HG02678 (cell line): ENCODE measurements at regions not wholly inside any gene's neighbourhood (a gene's known extent, or its start where the extent isn't known, plus 50 kb on each side); places are given as distances from the start of the nearest gene placed in this dataset.
"Not testable (repeated sequence)": the region's sequence is repeated elsewhere in the genome, so short reads cannot be mapped to it uniquely, and the experiment has no call there.

ENCODE experiments used
- ATAC-seq: cut with Tn5 transposase; IDR thresholded peaks from one replicate; pipeline ENCODE4 v1.9.1; 2021; ENCODE audit warnings: mild to moderate bottlenecking, moderate library complexity; ENCODE audit not compliant: unreplicated experiment

DNA sequence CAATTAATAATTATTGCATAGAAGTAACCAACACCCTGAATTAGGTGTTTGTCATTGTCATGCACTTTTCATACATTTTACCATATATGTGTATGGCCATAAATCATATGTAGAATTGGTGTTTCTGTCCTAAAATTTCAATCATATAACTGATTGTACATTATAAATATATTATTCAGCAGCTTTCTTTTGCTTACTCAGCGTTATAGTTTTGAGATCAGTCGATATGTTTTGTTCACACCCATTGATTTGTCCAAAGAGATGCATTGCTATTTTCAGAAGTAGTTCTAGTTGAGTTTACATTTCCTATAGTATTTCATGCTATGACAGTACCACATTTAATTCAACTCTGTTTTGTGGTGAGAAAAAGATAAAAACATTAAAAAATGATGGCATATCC, 50.5 kb upstream of the PARP4 start:
- ATAC-seq: no peak

DNA sequence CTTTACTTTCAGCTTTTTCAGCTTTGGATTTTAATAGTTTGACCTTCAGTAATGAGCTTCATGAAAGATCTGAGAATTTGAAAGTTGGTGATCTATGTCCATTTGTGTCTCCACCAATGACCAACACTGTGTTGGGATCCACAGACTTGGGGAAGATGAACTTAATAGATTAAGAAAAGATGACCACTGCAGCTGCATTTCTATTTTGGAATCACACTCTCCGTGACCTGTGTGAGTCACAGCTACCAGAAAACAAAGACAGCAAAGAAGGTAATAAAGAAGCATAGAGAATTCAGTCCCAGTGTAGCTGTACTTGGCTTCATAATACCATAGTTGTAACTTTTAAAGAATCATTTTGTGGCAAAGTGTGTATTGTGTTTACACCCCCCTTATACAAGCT, 51.4 kb upstream of the PARP4 start:
- not testable (repeated sequence) for ATAC-seq

DNA sequence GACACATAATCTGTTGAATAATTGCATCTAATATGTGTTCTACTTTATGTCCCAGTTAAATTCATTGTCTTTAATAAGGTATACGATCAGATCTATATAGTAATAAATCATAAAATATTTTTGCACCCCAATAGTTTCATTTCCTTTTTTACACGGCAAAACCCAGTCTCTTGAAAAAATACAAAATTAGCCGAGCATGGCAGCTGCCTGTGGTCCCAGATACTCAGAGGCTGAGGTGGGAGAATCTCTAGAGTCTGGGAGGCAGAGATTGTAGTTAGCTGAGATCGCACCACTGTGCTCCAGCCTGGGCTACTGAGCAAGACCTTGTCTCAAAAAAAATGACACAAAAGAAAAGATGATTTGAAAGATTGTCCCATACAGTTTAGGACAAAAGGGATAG, 52.3 kb upstream of the PARP4 start:
- no peak for ATAC-seq

DNA sequence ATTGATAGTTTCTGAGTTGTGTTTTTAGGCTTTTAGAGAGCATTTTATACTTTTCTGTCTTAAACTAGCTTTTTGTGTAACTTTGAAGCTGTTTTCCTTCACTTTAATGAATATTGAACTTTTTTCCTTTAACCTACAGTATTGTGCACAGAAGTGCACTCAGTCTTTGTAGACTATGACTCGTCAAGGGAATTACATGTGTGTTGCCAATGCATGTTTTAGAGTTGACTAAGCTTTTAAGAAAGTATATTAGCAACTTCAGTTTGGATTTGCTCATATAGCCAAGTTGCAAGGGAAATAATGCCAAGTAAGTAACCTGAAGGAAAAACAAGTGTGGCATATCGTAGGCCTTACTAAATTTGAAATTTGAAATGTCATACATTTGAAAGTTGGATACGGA, 55.0 kb upstream of the PARP4 start:
- not testable (repeated sequence) for ATAC-seq

DNA sequence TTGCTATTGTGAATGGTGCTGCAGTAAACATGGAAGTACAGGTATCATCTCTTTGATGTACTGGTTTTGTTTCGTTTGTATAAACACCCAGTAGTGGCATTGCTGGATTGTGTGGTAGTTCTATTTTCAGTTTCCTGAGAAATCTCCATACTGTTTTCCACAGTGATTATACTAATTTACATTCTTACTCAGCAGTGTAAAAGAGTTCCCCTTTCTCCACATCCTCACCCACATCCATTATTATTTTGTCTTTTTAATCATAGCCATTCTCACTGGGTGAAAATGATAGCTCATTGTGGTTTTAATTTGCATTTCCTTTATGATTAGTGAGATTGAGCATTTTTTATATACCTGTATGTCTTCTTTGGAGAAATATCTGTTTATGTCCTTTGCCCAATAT, 62.3 kb upstream of the PARP4 start:
- no peak for ATAC-seq

DNA sequence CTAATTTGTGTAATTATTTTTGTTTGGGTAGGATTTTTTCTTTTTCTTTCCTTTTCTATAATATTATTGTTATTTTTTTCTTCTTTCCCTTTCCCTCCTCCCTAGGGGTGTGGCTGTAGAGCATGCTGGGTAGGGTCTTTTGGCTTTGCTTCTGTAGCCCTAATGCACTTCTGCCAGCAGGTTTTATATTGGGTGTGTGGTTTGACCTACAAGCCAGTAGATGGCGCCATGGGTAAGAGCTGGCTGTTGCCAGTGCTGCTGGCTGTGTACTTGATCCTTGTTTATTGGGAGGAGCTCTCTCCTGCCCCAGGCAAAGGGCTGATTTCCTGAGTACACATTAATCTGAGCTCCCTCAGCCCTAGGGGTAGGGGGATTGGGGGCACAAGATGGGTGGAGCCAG, 67.7 kb upstream of the PARP4 start:
- ATAC-seq: not testable (repeated sequence)

DNA sequence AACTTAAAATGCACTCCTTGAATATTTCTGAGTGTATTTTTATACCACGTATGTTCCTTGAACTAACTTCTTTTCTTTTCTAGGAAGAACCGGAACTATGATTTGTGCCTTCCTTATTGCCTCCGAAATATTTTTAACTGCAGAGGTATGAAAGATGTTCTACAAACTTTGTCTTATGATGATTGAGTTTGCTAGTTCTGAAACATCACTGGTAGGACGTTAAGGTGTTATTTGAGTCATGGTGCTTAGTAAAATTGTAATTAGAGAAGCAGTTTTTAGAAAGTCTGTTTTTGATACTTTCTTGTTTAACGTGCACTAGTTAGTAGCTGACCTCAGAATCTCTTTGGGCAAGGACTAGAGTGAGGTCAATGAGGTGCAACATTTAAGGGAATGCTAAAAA, 69.0 kb upstream of the PARP4 start:
- ATAC-seq: not testable (repeated sequence)

DNA sequence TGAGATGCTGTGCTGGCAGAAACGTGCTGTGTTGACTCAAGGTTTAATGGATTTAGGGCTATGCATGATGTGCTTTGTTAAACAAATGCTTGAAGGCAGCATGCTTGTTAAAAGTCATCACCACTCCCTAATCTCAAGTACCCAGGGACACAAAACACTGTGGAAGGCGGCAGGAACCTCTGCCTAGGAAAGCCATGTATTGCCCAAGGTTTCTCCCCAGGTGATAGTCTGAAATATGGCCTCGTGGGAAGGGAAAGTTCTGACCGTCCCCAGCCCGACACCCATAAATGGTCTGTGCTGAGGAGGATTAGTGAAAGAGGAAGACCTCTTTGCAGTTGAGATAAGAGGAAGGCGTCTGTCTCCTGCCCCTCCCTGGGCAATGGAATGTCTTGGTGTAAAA, 79.1 kb upstream of the PARP4 start:
- not testable (repeated sequence) for ATAC-seq

DNA sequence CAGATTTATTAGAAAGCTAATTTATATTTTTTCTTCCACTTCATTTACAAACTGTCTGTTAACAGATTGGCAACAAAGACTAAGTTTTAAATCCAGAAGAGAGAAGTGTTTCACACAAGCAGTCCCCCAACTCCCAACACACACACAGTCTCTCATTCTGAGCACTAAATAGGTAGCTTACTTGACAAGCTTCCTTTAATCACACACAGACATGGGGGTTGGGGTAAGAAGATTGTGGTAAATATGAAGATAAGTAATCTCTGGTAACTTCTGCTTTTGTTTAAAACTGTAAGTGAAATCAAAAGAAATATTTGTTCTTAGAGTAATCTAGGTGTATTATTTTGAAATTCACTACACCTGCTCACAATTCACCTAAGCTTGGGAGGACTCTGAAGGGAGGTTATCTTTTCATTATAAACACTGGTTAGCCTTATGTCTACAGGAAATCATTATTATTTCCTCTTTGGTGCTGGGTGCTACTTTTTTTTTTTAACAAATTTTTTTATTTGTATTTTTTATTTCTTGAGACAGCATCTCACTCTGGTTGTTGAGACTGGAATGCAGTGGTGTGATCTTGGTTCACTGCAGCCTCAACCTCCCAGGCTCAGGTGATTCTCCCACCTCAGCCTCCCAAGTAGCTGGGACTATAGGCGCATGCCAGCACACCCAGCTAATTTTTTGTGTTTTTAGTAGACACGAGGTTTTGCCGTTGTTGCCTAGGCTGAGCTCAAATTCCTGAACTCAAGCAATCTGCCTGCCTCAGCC, 82.1 kb upstream of the ATP12A start:
- ATAC-seq: not testable (repeated sequence)

DNA sequence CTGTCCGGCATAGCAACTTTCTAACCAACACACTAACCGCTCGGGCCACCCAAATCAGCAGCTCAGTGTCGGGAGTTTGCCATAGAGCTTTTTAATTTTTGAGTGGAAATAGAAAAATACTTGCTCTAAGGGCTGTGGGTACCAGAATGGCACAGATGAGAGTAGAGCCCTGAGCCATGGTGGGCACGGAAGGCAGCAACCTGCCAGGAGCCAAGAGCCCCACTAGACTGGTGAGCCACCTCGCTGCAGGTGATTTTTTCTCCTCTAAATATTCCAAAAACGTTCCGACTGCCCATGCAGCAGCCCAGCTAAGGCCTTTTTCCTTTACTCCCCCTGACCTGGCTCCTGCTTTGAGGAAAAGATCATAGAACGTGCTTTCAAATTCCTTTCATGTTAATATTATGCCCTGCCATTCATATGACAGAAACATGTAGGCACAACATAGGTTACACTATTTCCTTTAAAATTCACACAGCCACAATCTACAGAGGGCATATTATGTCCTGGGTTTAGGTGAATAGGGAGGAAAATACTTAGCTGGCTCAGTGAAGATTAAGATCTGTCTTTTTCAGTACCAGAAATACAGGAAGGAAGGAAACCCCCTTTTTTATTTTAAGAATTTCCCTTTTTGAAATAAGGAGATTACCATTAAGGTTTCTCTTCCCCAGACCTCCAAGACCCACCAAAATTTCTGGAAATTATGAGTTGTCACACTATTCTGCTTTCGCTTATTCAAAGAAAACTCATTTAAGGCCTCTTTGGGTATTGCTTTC, 81.0 kb upstream of the ATP12A start:
- ATAC-seq: not testable (repeated sequence)

DNA sequence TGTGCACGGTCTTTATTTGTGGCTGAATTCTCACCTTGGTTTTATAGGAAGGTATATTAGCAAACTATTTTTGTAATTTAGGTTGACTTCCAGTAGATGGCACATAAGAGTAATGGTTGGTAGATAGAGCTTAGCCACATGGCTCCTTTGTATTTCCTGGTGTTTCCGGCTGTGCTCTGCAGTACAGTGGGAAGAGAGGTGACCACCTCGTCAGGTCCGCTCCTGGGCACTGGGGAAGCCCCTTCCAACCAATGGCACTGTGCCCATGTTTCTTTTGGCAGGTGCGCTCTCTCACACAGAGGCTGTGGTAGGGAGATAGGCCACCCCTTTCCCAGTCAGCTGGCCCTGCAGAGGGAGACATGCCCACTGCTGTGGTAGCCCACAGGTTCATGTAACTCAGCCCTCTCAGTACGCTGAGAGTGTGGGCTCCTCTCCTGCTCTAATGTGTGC, 74.3 kb upstream of the ATP12A start:
- ATAC-seq: peak; percentile 61

DNA sequence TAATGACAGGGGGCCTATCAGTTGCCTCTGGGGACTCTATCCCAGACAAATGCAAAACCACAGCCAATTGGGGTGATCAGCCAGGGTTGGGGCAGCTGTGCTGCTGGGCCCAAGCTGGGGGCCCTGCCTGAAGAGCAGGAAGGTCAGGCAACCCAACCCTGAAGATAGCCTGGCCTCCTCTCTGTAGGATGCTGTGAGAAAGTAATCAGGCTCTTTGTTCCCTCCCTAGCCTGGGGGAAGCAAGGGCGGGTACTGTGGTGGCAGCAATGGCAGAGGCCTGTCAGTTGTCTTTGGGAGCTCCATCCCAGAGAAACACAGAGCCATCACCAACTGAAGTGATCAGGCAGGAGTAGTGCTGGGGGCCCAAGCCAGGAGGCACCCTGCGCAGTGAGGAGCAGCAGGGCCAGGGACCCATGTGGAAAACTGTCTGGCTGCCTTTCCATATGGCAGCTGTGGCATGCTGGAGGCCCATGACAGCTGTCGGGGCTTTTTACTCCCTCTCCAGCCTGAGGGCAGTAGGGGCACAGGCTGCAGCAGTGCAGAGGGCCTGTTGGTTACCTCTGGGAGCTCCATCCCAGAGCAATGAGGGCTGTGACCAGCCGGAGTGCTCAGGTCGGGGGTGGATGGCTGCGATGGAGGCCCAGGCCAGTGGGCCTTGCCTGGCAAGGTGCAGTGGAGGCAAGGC, 73.6 kb upstream of the ATP12A start:
- no peak for ATAC-seq

DNA sequence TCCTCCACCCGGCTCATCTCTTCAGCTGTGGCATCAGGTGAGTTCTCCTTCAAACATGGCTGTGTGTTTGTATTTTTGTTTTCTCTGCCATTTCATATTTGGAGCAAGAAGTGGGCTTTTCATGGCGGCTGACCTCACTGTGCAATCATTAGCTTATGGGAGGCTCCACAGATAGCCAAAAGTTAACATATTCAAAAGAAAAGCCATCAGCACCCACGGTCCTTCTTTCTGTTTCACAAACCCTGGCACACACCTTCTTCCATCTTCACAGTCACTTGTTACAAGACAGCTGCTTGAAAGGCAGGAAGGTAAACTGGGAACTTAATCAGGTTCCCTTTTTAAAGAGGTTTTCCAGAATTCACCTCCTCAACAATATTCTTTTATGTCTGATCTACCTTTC, 69.3 kb upstream of the ATP12A start:
- ATAC-seq: peak; percentile 53

DNA sequence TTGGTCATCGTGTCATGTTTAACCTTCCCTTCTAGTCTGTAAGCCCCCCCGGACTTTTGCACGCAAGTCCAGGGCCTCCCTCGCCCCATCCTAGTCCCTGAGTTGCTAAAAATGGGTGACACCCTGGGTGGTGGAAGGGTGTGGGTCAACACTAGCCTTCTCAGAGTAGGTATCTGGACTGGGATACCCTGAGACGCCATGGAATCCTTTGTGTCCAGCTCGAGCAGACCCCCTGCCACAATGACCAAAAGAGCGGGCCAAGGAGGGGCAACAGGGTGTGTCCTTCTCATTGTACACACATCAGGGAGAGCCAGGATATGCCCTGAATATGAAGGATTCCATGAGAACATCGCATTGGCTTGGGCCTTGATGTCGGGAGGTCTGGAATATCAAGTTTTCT, 67.5 kb upstream of the ATP12A start:
- ATAC-seq: no peak

DNA sequence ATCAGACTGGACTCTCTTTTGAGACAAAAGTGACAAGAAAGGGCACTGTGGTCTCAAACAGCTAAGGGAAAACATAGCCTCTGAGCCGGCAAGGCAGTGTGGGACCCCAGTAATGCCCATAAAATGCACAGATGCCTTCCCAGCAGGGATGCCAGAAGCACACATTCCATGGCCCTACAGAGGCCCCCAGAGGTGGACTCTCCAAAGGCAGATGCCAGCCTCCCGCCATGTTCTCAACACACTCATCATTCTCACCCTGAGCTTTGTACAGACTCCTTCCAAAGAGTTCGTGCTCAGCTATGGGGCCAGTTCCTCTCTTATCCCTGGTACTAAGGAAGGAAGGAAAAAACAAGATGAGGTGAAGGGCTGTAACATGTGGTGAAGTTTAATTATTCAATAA, 67.1 kb upstream of the ATP12A start:
- ATAC-seq: no peak

DNA sequence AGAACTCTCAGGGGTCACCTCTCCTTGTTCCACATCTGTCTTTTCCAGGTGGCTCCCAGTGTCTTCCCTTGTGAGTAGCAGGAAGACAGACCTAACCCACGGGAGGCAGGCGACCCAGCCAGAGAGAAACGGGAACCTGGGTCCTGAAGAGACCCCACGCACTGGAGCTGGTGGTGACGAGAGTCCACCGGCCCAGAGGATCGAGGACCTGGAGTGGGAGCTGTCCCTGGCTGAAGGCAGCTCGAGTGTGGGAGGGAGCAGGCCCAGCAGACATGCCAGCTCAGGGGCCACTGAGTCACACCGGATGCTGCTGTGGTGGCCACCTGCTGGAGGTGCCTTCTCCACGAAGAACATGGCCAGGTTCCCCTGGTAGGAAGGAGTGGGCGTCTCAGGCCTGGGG, 66.5 kb upstream of the ATP12A start:
- ATAC-seq: no peak

DNA sequence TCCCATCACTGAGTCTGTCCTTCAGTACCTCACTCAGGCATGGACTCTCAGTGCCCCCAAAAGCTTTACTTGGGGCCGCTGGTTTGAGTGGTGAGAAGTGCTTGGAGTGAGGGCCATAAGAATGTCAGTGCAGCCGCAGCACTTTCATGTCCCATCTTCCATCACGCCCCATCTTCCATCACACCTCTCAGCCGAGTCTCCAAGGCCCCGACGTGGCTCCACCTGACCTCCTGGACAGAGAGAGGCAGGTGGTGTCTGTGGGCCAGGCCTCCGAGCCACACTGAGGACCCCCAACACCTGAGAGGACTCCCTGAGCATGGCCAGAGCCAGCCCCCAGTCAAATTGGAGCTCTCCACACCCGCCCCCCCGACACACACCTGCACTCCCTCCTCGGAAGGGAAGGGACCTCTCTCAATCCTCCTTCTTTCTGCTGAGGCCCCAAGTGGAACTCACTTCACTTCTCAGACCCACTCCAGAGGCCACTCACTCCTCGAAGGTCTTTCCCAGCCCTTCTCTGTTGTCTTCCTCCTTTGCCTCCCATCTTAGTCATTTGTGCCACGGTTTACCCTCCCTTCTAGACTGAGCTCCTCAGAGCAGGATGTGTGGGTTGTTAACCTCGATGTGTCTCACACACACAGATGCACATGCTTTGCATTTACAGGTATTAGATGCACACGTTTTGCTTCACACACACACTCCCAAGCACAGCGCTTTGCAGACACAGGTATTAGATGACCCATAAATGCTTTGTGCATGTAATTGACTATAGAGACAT, 65.7 kb upstream of the ATP12A start:
- no peak for ATAC-seq

DNA sequence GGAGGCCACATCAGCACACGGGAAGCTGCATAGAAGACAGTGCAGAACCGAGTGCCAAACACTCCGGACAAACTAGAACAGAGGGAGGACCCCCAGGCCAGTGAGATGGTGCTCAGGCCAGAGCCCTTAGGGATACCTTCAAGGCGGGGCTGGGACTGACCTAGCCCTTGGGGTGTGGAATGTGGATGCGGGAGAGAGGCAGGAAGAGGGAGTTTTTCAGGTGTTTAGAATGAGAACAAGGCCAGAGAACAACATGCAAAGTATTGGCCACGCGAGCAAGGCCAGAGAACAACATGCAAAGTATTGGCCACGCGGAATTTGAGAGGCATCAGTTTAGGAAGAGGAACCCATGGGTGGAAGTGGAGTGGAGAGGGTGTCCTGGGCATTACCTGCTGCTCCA, 65.1 kb upstream of the ATP12A start:
- ATAC-seq: no peak

DNA sequence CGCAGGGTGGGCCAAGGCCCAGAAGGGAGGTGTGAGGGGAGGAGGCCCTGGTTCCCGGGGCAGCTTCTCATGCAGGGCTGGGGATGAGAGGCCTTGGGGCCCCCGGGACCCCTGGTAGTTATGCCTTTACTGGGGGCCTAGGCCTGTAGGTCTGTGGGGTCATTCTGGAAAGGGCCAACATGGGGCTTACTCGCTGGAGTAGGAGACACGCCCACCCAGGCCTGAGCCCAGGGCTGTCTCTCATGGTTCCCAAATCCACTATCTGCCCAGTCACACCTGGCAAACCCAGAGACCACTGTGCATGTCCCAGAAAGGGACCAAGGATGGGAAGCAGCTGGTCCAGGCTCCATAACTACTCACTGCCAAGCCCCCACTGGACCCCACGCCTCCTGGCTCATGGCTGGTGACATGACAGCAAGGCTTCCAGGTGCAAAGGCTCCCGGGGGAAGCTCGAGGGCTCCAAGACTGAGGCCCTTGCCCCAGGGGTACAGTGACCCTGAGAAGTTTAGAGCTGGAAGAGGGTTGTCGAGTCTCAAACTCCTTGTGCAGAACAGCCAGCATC, 64.2 kb upstream of the ATP12A start:
- ATAC-seq: no peak

DNA sequence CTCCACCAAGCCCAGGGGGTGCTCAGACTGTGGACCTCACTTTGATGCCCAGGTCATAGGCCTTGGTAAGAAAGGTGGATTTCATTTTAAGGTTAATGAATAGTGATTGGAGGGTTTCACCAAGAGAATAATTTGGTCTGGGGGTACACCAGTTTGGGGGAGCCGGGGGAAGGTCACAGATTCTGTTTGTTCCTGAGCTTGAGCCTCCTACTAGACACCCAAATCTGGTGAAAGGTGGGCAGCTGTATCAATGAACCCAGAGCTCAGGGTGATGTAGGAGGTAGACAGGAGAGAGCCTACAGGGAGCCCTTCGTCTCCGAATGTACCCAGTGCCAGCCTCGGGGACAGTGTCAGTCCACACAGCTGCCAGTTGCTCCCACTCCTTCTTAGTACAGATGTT, 63.7 kb upstream of the ATP12A start:
- ATAC-seq: no peak
